ENCODE measurements at regions not wholly inside any gene's neighbourhood (a gene's known extent, or its start where the extent isn't known, plus 50 kb on each side); places are given as distances from the start of the nearest gene placed in this dataset.

DNA sequence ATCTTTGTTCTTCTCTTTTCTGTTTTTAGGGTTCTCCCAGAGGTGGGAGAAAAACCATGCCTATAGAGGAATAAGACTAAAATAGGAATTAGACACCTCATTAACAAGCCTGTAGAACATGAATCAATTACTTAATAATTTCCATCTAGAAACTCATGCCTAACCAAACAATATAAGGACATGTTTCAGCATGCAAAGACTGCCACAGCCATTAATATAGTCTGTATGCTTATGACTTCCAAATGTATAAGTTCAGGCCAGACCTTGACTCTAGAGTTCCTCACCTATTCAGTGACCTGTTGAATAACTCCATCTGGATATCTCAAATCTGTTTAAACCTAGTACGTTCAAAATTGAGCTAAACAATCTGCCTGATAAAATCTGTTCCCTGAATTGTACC lies 304.6 kb downstream of the BMP4 start (continued):
- TF ChIP-seq CHD4 (IDR thresholded peaks at IDR 0.05; ENCODE audit: borderline replicate concordance) (no peak), RNF2 (IDR thresholded peaks at IDR 0.05; ENCODE audit: borderline replicate concordance, low read depth) (no peak)

DNA sequence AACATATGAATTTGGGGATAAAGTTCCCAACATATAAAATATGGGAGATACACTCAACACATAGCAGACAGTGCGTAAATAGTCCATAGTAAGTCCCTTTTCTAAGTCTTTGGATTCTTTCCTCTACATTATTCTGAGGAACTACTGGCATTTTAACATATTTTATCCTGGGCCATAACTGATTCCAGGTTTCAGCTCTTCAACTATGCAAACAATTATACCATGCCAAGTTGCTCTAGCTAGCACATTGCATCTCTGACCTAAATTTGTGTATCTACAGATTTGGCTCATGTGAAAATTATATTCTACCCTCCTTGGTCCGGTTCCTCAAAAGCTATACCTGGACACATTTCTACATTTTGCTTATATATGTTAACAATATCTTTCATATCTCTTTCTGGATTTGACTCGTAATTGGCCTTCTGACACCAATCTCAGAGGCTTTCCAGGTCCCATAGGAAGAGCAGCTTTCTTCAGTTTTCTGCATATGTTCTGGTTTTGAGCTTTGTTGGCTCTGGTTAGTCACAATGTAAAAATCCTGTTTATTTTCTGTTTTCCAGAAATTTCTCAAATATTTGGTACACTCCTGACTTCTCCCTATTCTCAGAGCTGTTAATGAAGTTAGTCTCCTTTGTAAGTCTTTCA lies 305.4 kb downstream of the BMP4 start:
- CTCF ChIA-PET: interaction anchor here (0.9 kb wide), 1 partner anchor 20 kb away, joined by 3 read pairs; no protein-coding TSS in a partner anchor
- no peak for FAIRE-seq

DNA sequence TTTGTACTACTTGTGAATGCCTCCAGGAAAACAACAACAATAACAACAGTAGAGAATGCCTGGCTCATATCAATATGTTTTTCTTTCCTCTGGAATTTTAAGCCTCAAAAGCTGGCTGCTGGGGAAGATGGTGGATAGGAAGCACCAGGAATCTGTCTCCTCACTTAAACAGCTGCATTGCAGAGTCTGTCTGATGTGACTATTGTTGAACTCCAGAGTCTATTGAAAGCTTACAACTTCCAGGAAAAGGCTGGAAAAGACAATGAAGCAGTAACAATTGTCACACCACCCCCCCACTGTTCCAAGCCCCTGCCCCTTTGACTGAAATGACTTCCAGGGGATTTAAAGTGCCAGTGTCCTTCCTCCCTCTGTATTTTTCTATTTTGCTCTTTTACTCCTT lies 309.7 kb downstream of the BMP4 start:
- no peaks in the 10 kb centered on the region for H3K4me1 ChIP-seq
- H3K4me3 ChIP-seq: no peak overlapping the region
- FAIRE-seq: no peak
- CTCF ChIA-PET: no interaction called here
- H3K27ac ChIP-seq: no peak overlapping the region
- no peak for ATAC-seq
- H3K4me2 ChIP-seq: no peak overlapping the region
- DNase-seq (ENCODE audit: low read depth in 1 of 2, low spot score in 1 of 2): no peak
- POLR2A ChIA-PET: no interaction called here
- no peaks in the 10 kb centered on the region for H3K9me3 ChIP-seq
- no peak for TF ChIP-seq CBX2 (IDR thresholded peaks at IDR 0.05; ENCODE audit: borderline replicate concordance, low read depth)
- TF ChIP-seq MYC (IDR thresholded peaks at IDR 0.05; ENCODE audit: borderline replicate concordance, low read length): no peak
- TF ChIP-seq GATA3 (IDR thresholded peaks at IDR 0.05; ENCODE audit: borderline replicate concordance): no peak
- no peak for TF ChIP-seq MAFK (IDR thresholded peaks at IDR 0.05; ENCODE audit: partially characterized antibody)
- TF ChIP-seq, protein P1, sequence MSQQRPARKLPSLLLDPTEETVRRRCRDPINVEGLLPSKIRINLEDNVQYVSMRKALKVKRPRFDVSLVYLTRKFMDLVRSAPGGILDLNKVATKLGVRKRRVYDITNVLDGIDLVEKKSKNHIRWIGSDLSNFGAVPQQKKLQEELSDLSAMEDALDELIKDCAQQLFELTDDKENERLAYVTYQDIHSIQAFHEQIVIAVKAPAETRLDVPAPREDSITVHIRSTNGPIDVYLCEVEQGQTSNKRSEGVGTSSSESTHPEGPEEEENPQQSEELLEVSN (IDR thresholded peaks at IDR 0.05; ENCODE audit: borderline replicate concordance, low read depth): no peak
- TF ChIP-seq KDM5A (IDR thresholded peaks at IDR 0.05): no peak
- TF ChIP-seq MAZ (IDR thresholded peaks at IDR 0.05; ENCODE audit: borderline replicate concordance, low read depth, low read length): no peak
- no peak for TF ChIP-seq TFCP2L1 (CRISPR knock-in tag; IDR thresholded peaks at IDR 0.05)
- TF ChIP-seq, protein P2, sequence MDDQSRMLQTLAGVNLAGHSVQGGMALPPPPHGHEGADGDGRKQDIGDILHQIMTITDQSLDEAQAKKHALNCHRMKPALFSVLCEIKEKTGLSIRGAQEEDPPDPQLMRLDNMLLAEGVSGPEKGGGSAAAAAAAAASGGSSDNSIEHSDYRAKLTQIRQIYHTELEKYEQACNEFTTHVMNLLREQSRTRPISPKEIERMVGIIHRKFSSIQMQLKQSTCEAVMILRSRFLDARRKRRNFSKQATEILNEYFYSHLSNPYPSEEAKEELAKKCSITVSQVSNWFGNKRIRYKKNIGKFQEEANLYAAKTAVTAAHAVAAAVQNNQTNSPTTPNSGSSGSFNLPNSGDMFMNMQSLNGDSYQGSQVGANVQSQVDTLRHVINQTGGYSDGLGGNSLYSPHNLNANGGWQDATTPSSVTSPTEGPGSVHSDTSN (IDR thresholded peaks at IDR 0.05): no peak
- no peak for TF ChIP-seq EHF (CRISPR knock-in tag; IDR thresholded peaks at IDR 0.05)

More for the DNA sequence above, 305.4 kb downstream of the BMP4 start:
- no peak for ATAC-seq
- DNase-seq (ENCODE audit: low read depth in 1 of 2, low spot score in 1 of 2): no peak
- POLR2A ChIA-PET: no interaction called here
- TF ChIP-seq HOXB13 (CRISPR knock-in tag; IDR thresholded peaks at IDR 0.05; ENCODE audit: low read depth): no peak
- TF ChIP-seq, protein P3, sequence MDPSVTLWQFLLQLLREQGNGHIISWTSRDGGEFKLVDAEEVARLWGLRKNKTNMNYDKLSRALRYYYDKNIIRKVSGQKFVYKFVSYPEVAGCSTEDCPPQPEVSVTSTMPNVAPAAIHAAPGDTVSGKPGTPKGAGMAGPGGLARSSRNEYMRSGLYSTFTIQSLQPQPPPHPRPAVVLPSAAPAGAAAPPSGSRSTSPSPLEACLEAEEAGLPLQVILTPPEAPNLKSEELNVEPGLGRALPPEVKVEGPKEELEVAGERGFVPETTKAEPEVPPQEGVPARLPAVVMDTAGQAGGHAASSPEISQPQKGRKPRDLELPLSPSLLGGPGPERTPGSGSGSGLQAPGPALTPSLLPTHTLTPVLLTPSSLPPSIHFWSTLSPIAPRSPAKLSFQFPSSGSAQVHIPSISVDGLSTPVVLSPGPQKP (IDR thresholded peaks at IDR 0.05; ENCODE audit: low read depth, low read length): no peak
- no peak for TF ChIP-seq MYC (IDR thresholded peaks at IDR 0.05; ENCODE audit: borderline replicate concordance, low read length)
- TF ChIP-seq CEBPB (IDR thresholded peaks at IDR 0.05): no peak
- no peak for TF ChIP-seq PHF8 (IDR thresholded peaks at IDR 0.05; ENCODE audit: borderline replicate concordance, low read depth)
- TF ChIP-seq CBX2 (IDR thresholded peaks at IDR 0.05; ENCODE audit: borderline replicate concordance, low read depth): no peak
- TF ChIP-seq RNF2 (IDR thresholded peaks at IDR 0.05; ENCODE audit: borderline replicate concordance, low read depth): no peak
- TF ChIP-seq RARB (CRISPR knock-in tag; IDR thresholded peaks at IDR 0.05): no peak
- no peak for TF ChIP-seq TP53 (CRISPR knock-in tag; IDR thresholded peaks at IDR 0.05)
- no peak overlapping the region for H3K27ac ChIP-seq
- H3K4me2 ChIP-seq: no peak overlapping the region
- H3K4me1 ChIP-seq: no peaks in the 10 kb centered on the region
- no peaks in the 10 kb centered on the region for H3K9me3 ChIP-seq
- no peak overlapping the region for H3K4me3 ChIP-seq
- WGBS (ENCODE audit: missing lambda C conversion rate): 63% methylated on average over 3 of the region's 3 CpGs

DNA sequence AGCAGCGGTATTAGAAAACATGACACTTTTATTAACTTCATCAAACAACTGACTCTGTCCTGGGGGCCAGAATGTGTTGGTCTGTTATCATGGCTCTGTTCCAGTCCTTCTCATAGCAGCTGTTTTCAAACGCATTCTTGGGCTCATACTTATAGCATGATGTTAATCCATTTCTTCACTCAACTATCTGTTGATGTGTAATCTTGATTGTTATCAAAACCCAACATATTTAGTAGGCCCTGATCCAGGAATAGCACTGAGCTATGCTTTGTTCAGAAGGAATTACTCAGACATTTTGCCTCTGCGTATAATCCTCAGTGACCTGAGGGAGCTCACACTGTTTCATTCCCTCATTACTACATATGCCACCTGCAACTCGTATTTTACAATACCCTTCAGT lies 315.9 kb downstream of the BMP4 start:
- Histone ChIP-seq H3K27ac (no peak overlapping the region), H3K9me3 (no peaks in the 10 kb centered on the region), H3K4me3 (no peak overlapping the region), H3K4me1 (no peaks in the 10 kb centered on the region), H3K4me2 (no peak overlapping the region)
- ChIA-PET POLR2A (no interaction called here), CTCF (no interaction called here)
- ATAC-seq (no peak), DNase-seq (ENCODE audit: low read depth in 1 of 2, low spot score in 1 of 2) (no peak), FAIRE-seq (no peak)
- TF ChIP-seq NR3C1 (IDR thresholded peaks at IDR 0.05): no peak
- 64% methylated on average over 4 of the region's 4 CpGs for WGBS (ENCODE audit: missing lambda C conversion rate)

Data from A549 (cell line).